ENCODE measurements at regions not wholly inside any gene's neighbourhood (a gene's known extent, or its start where the extent isn't known, plus 50 kb on each side); places are given as distances from the start of the nearest gene placed in this dataset.
"Not testable (repeated sequence)": the region's sequence is repeated elsewhere in the genome, so short reads cannot be mapped to it uniquely, and the experiment has no call there.

GRCh38 chr13:53264751-53265385 lies 236.3 kb downstream of the OLFM4 start:
- no peak for DNase-seq (ENCODE audit: insufficient read length, low spot score)
- no peak for FAIRE-seq

- no peak for FAIRE-seq
- DNase-seq (ENCODE audit: insufficient read length, low spot score): no peak
Measured at GRCh38 chr13:53266757-53267156, 238.1 kb downstream of the OLFM4 start.

GRCh38 chr13:53269634-53270033 lies 241.0 kb downstream of the OLFM4 start:
- DNase-seq (ENCODE audit: insufficient read length, low spot score) (no peak), FAIRE-seq (no peak)

DNA sequence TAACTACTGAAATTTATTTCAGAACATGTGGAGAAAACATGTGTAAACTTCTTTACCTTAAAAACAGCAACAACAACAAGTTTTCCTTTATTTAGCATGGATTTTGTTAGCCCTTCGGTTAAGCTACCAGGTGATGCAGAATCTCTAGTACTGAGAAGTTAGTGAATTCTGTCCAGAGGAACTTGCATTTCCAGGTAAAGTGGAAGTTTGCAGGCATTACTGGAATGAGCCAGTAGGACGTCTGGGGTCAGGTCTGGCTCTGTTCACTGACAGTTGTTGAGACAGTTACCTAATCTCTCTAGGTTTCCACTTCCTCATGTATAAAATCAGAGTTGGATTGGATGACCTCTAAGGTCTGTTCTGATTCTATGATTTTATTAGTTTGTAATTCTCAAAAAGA lies 244.3 kb downstream of the OLFM4 start:
- DNase-seq (ENCODE audit: insufficient read length, low spot score) (no peak), FAIRE-seq (no peak)

DNA sequence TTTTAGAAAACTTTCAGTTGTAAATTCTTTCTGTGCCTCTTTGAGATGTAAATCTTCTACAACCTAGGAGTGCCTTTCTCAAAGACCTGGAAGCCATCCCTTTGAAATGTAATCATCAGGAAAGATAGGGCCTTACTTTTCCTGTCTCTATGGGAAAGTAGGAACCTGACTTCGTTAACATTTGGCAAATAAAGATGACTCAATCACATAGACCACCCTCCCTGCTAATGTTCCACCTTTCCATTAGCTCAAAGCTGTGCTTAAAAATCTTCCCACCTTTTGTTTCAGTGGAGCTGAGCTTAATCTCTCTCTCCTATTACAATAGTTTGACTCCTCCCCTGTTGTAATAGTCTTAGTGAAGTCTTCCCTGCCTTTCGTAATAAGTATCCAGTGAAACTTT lies 247.7 kb downstream of the OLFM4 start:
- FAIRE-seq (no peak), DNase-seq (ENCODE audit: insufficient read length, low spot score) (no peak)

DNA sequence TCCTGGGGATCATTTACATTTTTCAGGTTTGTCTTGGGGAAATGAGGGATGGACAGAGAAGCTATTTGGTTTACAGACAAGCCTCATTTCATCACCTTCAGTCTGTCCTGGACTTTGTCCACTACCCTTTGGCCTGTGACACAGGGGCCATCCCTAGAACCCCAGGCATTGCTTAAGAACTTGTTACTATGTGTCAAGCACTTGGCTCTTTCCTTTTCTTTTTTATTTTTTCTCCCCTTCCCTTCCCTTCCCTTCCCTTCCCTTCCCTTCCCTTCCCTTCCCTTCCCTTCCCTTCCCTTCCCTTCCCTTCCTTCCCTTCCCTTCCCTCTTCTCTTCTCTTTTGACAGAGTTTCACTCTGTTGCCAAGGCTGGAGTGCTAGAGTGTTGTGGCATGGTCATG lies 253.1 kb downstream of the OLFM4 start:
- FAIRE-seq: no peak
- DNase-seq (ENCODE audit: insufficient read length, low spot score): no peak

DNA sequence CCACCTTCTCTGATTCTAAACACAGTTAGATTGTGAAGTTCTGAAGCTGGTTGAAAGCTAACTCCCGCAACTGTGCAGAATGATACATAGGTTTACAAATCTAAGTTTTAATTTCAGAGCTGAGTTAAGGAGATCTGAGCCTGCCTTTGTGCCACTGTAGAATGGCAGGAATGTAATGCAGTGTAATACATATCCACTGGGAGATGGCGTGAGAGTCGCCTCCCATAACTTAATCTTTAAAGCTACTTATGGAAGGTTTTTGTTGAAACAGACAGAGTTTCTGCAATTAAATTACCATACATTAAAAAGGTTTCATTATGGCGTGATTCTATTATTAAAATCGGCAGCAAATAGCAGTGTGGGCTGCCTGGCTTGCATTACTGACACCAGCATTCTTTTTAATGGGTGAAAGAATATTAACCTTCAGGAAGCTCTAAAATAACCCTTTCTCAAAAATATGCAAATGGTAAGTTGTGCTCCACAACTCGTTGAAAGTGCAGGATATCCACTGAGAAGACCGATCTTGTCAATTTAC lies 257.4 kb downstream of the OLFM4 start:
- no peak for DNase-seq (ENCODE audit: insufficient read length, low spot score)
- FAIRE-seq: no peak

GRCh38 chr13:53298396-53298795 lies 269.8 kb downstream of the OLFM4 start:
- DNase-seq (ENCODE audit: insufficient read length, low spot score): no peak
- FAIRE-seq: no peak

DNA sequence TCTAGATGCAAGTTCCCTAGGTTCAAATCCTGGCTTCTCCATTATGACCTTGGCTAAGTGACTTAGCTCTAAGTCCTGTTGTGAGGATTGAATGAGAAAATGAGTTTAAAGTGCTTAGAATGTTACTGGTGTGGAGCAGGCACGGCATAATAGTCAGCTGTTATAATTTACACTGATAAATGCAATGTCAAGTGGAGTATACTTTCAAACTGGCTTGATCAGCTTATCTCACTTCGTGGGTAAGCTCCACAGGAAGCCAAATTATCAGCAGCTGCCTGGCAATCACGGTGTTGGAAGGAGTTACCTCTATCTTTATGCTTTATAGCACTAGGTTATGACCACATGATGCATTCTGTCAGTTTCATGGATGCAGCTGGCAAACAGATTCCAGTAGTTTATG lies 272.8 kb downstream of the OLFM4 start:
- DNase-seq (ENCODE audit: insufficient read length, low spot score): no peak
- no peak for FAIRE-seq

DNA sequence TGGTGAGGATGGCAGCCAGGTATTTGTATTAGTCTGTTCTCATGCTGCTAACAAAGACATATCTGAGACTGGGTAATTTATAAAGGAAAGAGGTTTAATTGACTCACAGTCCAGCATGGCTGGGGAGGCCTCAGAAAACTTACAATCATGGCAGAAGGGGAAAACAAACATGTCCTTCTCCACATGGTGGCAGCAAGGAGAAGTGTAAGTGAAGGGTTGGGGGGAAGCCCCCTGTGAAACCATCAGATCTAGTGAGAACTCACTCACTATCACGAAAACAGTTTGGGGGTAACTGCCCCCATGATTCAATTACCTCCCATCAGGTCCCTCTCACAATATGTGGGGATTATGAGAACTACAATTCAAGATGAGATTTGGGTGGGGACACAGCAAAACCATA lies 276.8 kb downstream of the OLFM4 start:
- DNase-seq (ENCODE audit: insufficient read length, low spot score); FAIRE-seq: not testable (repeated sequence)

- no peak for FAIRE-seq
Measured at GRCh38 chr13:53310786-53311185, 282.2 kb downstream of the OLFM4 start.

DNA sequence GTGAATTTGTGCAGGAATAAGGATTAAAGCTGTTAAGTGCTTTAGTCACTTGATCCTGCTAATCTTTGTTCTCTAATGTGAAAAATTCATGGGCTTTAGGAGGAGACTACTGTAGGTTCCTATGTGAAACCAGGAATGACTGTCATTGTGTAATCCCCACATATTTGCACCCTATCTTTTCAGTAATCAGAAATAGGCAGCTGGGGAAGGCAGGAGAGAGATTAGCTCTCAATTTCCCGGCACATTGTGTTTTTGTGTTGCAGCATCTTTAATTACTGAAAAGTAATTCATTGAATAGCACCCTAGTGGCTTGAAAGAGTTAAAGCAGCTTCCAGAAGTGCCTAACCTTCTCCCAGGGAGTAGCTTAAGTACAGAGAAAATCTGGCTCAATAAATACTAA lies 282.9 kb downstream of the OLFM4 start:
- FAIRE-seq (no peak), DNase-seq (ENCODE audit: insufficient read length, low spot score) (no peak)

More at GRCh38 chr13:53310786-53311185, 282.2 kb downstream of the OLFM4 start:
- DNase-seq (ENCODE audit: insufficient read length, low spot score): no peak

GRCh38 chr13:53321296-53321801 lies 292.7 kb downstream of the OLFM4 start:
- DNase-seq (ENCODE audit: insufficient read length, low spot score) (no peak), FAIRE-seq (no peak)

DNA sequence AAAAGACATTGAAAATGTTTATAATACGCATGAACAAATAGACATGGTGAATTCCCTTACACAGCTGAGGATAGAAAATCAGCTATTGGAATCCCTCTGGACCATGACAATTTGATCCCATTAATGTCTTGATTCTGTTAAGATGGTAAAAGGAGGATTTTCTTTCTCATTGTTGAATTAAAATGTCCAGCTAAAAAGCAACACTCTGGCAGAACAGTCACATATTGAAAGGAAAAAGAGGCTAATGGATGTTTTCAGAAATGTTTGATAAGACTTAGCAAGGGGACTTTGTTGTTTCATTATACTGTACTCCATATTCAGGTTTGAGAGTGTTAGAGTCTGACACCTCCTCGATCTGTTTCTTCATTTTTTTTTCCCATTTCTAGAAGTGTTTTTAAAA lies 296.0 kb downstream of the OLFM4 start:
- FAIRE-seq (no peak), DNase-seq (ENCODE audit: insufficient read length, low spot score) (no peak)

GRCh38 chr13:53326716-53327115 lies 298.1 kb downstream of the OLFM4 start:
- FAIRE-seq: no peak

GRCh38 chr13:53327680-53328315 lies 299.2 kb downstream of the OLFM4 start:
- DNase-seq (ENCODE audit: insufficient read length, low spot score) (no peak), FAIRE-seq (no peak)

More at GRCh38 chr13:53326716-53327115, 298.1 kb downstream of the OLFM4 start:
- no peak for DNase-seq (ENCODE audit: insufficient read length, low spot score)

- FAIRE-seq (no peak), DNase-seq (ENCODE audit: insufficient read length, low spot score) (no peak)
Measured at GRCh38 chr13:53336441-53337160, 308.0 kb downstream of the OLFM4 start.

- FAIRE-seq: no peak
- no peak for DNase-seq (ENCODE audit: insufficient read length, low spot score)
Measured at GRCh38 chr13:53338760-53339159, 310.1 kb downstream of the OLFM4 start.

DNA sequence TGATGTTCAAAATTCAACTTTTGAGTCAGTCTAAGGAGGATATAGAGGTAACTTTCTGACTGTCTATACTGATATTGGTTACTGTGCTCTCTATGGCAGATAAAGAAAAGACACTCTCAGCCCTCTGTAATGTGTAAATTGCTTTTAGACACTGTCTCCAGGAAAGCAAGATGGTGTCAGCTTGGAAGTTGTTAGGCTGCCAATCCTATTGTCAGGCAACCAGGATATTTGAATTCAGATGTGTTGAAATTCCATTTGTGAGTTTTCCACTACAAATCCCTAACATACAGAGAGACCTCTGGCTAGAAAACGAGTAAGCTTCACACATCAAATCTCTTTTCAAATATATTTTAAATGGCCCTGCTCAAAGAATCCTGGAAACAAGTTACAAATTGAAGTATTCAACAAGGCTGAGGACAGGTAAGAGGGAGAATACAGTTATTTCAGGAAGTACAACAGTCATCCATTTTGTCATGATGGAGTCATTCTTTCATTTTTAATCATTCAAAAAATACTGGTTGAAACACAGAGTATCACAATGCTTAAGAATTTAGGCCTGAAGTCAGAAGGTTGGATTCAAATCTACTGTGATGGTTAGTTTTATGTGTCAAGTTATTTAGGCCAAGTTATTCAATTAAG lies 312.0 kb downstream of the OLFM4 start:
- DNase-seq (ENCODE audit: insufficient read length, low spot score): no peak
- FAIRE-seq: no peak

DNA sequence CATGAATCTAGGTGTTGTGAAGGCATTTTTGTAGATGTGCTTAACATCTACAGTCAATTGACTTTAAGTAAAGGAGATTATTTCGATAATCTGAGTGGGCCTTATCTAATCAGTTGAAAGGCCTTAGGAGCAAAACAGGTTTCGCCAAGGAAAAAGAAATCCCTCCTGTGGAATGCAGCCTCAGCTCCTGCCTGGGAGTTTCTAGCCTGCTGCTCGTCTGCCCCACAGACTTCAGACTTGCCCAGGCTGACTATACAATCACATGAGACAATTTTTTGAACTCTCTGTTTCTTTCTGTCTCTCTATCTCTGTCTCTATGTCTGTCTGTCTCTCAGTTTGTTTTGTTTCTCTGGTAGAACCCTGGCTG lies 312.5 kb downstream of the OLFM4 start:
- FAIRE-seq (no peak), DNase-seq (ENCODE audit: insufficient read length, low spot score) (no peak)
